ENCODE measurements at regions not wholly inside any gene's neighbourhood (a gene's known extent, or its start where the extent isn't known, plus 50 kb on each side); places are given as distances from the start of the nearest gene placed in this dataset.

- TF ChIP-seq CTCF (IDR thresholded peaks at IDR 0.05; ENCODE audit: low read depth, low read length, missing input control) = no peak
- no peak for TF ChIP-seq MAX (IDR thresholded peaks at IDR 0.05)
- TF ChIP-seq TAF1 (conservative IDR thresholded peaks at IDR 0.05) = no peak
- TF ChIP-seq SP1 (IDR thresholded peaks at IDR 0.05) = no peak
- TF ChIP-seq, protein P1, sequence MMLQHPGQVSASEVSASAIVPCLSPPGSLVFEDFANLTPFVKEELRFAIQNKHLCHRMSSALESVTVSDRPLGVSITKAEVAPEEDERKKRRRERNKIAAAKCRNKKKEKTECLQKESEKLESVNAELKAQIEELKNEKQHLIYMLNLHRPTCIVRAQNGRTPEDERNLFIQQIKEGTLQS (IDR thresholded peaks at IDR 0.05) = no peak
- no peak for TF ChIP-seq ZBTB33 (IDR thresholded peaks at IDR 0.05)
Observed at GRCh38 chr3:16738451-16738850, 133.2 kb upstream of the DAZL start.

Data from liver (tissue), 3 donors.